CD4-positive, CD25-positive, alpha-beta regulatory T cell (primary cell): ENCODE measurements at regions not wholly inside any gene's neighbourhood (a gene's known extent, or its start where the extent isn't known, plus 50 kb on each side); places are given as distances from the start of the nearest gene placed in this dataset.

ENCODE experiments used
- ATAC-seq, 2 donors: fragments of 150-1000 bp; cut with Tn5 transposase; one replicate each; pipeline ENCODE4 v1.10.0; 2021; ENCODE audit warnings: low read depth in 2 of 2, moderate number of reproducible peaks in 2 of 2, moderate library complexity in 1 of 2
- DNase-seq, 3 donors: peaks; one replicate each; pipeline versions ENCODE4 v3.0.0 to v3.0.0-alpha.2; 2012 to 2022; ENCODE audit warnings: mixed read lengths in 1 of 3
- H3K27ac ChIP-seq: one replicate; pipeline ENCODE4 v1.7.0; 2013; ENCODE audit warnings: mild to moderate bottlenecking, low read length; ENCODE audit not compliant: insufficient read depth, poor library complexity, severe bottlenecking
- H3K27me3 ChIP-seq: one replicate; pipeline ENCODE4 v1.7.0; 2013; ENCODE audit warnings: low read length; ENCODE audit not compliant: control insufficient read depth, insufficient read depth
- H3K36me3 ChIP-seq: one replicate; pipeline ENCODE4 v1.7.0; 2013; ENCODE audit warnings: mild to moderate bottlenecking, low read length, moderate library complexity; ENCODE audit not compliant: control insufficient read depth, insufficient read depth
- H3K4me1 ChIP-seq: 2 replicates; pipeline ENCODE4 v1.7.0; 2013; ENCODE audit warnings: mild to moderate bottlenecking, low read length; ENCODE audit not compliant: insufficient read depth, control insufficient read depth, poor library complexity, severe bottlenecking
- H3K4me3 ChIP-seq: one replicate; pipeline ENCODE4 v1.7.0; 2013; ENCODE audit warnings: low read depth, mild to moderate bottlenecking, low read length, moderate library complexity
- H3K9me3 ChIP-seq, 2 experiments: 1 replicate in 1 of 2; 2 replicates in 1 of 2; pipeline ENCODE4 v1.7.0; 2013; ENCODE audit warnings: low read length in 2 of 2, mild to moderate bottlenecking in 1 of 2, moderate library complexity in 1 of 2; ENCODE audit not compliant: control insufficient read depth in 2 of 2
- H3K27ac Mint-ChIP-seq, 3 donors: one replicate each; pipeline ENCODE4 v1.8.0; 2020 to 2022; ENCODE audit warnings: mild to moderate bottlenecking in 3 of 3, mixed read lengths in 3 of 3, moderate library complexity in 2 of 3
- H3K27me3 Mint-ChIP-seq: one replicate; pipeline ENCODE4 v1.8.0; 2022; ENCODE audit warnings: mild to moderate bottlenecking, mixed read lengths
- H3K36me3 Mint-ChIP-seq: one replicate; pipeline ENCODE4 v1.8.0; 2020; ENCODE audit warnings: mixed read lengths
- H3K4me1 Mint-ChIP-seq, 4 donors: one replicate each; pipeline ENCODE4 v1.8.0; 2020 to 2022; ENCODE audit warnings: mixed read lengths in 4 of 4, mild to moderate bottlenecking in 1 of 4
- H3K4me3 Mint-ChIP-seq, 4 donors: one replicate each; pipeline ENCODE4 v1.8.0; 2020 to 2022; ENCODE audit warnings: mild to moderate bottlenecking in 4 of 4, mixed read lengths in 4 of 4, moderate library complexity in 3 of 4
- H3K9me3 Mint-ChIP-seq, 7 donors: one replicate each; pipeline ENCODE4 v1.8.0; 2020 to 2022; ENCODE audit warnings: mixed read lengths in 7 of 7, mild to moderate bottlenecking in 3 of 7, moderate library complexity in 2 of 7

DNA sequence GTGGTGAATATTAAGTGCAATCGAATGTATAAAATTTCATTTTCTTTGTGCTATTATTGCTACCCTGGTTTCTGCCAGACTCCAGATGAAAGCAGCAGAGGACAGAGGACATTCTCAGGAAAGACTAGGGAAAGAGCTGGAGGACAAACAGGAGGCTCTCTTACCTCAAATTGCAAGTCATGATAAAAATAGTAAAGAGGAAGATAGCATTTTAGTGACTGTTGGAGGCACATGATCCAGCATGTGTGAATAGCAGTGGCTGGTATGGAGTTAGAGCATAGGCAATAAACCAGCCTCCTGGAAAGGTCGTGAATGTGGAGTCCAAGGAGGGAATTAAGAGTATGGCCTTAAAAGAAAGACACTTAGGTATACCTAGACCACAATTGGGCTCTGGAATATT lies 1040.0 kb downstream of the STPG2 start:
- Mint-ChIP-seq H3K27me3 (no peaks in the 10 kb centered on the region), H3K36me3 (no peaks in the 10 kb centered on the region), H3K4me1 (no peaks in the 10 kb centered on the region), H3K4me3 (peak overlapping the region in 1 of 4 donors; percentile 7), H3K27ac (no peak overlapping the region), H3K9me3 (peaks cover 0 to 6% (median 4%) of the 10 kb centered on the region in 7 donors)
- H3K27ac ChIP-seq: no peak overlapping the region
- DNase-seq: no peak
- no peak for ATAC-seq
- no peaks in the 10 kb centered on the region for H3K9me3 ChIP-seq
- H3K4me3 ChIP-seq: no peak overlapping the region
- H3K27me3 ChIP-seq: no peaks in the 10 kb centered on the region
- H3K36me3 ChIP-seq: no peaks in the 10 kb centered on the region
- H3K4me1 ChIP-seq: no peaks in the 10 kb centered on the region

DNA sequence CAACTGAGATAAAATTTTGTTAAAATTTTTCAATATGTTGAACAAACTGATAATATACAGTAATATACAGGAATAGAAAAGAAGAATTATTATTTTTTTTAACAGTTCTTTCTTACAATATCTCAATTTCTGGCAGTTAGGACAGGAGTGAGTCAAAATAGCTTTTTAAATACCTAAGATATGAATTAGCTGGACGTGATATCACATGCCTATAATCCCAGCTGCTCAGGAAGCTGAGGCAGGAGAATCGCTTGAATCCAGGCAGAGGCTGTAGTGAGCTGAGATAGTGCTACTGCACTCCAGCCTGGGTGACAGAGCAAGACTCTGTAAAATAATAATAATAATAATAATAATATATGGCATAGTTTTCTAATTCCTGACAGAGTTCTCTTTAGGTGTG lies 1039.3 kb downstream of the STPG2 start:
- Mint-ChIP-seq H3K4me3 (no peak overlapping the region), H3K27me3 (no peaks in the 10 kb centered on the region), H3K27ac (no peak overlapping the region), H3K4me1 (no peaks in the 10 kb centered on the region), H3K36me3 (no peaks in the 10 kb centered on the region), H3K9me3 (peaks cover 0 to 6% (median 4%) of the 10 kb centered on the region in 7 donors)
- no peak overlapping the region for H3K27ac ChIP-seq
- H3K9me3 ChIP-seq: no peaks in the 10 kb centered on the region
- no peak overlapping the region for H3K4me3 ChIP-seq
- H3K4me1 ChIP-seq: no peaks in the 10 kb centered on the region
- no peak for ATAC-seq
- no peaks in the 10 kb centered on the region for H3K36me3 ChIP-seq
- no peaks in the 10 kb centered on the region for H3K27me3 ChIP-seq
- no peak for DNase-seq

DNA sequence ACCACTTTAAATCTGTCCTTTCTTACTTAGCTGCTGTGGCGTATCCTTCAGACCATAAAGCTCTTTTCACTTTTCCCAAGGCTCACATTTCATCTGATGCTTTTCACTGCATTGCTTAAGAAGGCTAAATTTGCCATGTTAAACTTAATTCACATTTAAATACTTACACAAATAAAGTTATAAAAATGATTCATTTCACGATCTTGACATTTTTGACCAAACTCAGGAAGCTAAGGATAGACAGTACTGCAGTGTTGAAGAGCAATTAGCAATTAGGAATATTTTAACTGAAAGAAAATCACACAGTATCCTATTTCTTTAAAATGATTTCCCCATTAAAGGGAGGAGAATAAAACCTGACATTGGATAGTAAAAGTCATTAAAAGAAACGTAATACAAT lies 1038.6 kb downstream of the STPG2 start:
- ATAC-seq: no peak
- Mint-ChIP-seq H3K4me1 (no peaks in the 10 kb centered on the region), H3K27me3 (no peaks in the 10 kb centered on the region), H3K36me3 (no peaks in the 10 kb centered on the region), H3K27ac (peak overlapping the region in 1 of 3 donors; percentile 26), H3K4me3 (no peak overlapping the region), H3K9me3 (peaks cover 0 to 6% (median 4%) of the 10 kb centered on the region in 7 donors)
- Histone ChIP-seq H3K9me3 (no peaks in the 10 kb centered on the region), H3K27ac (no peak overlapping the region), H3K27me3 (no peaks in the 10 kb centered on the region), H3K4me3 (no peak overlapping the region), H3K4me1 (no peaks in the 10 kb centered on the region), H3K36me3 (no peaks in the 10 kb centered on the region)
- no peak for DNase-seq

DNA sequence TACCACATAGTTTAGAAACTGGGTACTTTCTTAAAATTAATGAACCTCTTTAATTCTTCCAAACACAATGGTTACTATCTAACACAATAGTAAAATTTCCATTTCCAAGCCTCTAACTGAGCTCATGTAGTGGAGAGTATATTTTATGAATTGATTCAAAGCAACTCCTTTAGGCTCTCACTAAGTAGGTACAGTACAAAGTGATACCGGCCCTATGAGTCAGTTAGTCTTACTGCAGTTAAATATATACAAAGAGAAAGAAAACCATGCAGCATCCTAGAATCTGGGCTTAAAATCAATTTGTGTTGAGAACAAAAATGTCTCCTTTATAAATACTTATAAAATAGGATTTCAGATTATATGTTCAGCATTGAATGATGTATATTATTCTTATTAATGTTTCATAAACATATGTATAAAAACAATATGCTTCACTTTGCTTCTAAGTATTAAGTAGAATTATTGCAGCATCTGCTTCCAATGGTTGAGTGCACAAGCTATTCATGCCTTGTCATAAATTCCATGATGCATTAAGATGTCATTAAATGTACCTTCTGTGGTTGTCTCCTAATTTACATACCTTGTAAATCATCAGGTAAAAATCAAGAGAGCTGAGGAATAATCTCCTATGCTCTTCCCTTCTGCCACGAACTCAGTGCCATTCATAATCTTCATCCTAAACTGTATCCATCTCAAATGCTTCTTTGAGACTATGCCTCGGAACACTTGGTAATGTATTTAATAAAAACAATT lies 1037.8 kb downstream of the STPG2 start:
- Mint-ChIP-seq H3K9me3 (peaks cover 0 to 10% (median 4%) of the 10 kb centered on the region in 7 donors), H3K4me3 (no peak overlapping the region), H3K4me1 (no peaks in the 10 kb centered on the region), H3K27ac (no peak overlapping the region), H3K27me3 (no peaks in the 10 kb centered on the region), H3K36me3 (no peaks in the 10 kb centered on the region)
- H3K27ac ChIP-seq: no peak overlapping the region
- H3K27me3 ChIP-seq: no peaks in the 10 kb centered on the region
- ATAC-seq (no peak), DNase-seq (no peak)
- H3K9me3 ChIP-seq: no peaks in the 10 kb centered on the region
- H3K36me3 ChIP-seq: no peaks in the 10 kb centered on the region
- no peaks in the 10 kb centered on the region for H3K4me1 ChIP-seq
- no peak overlapping the region for H3K4me3 ChIP-seq

DNA sequence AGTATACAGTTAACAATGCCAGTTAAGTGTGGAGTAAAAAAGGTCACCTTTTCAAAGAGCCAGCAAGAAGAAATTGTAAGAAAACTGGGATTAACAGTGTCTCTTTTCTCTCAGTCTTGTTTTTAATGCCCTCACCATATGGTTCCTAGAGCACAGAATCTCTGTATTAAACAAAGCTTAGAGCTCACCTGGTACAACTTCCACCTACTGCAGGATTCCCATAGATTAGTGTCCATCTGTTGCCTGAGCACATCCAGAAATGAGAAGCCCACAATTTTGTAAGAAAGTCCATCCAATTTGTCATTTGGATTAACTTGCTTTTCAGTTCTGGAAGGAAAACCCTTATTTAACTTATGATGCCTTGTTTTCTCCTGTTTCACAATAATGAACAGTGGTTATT lies 1037.1 kb downstream of the STPG2 start:
- no peaks in the 10 kb centered on the region for H3K4me1 ChIP-seq
- H3K27me3 ChIP-seq: no peaks in the 10 kb centered on the region
- Mint-ChIP-seq H3K4me3 (no peak overlapping the region), H3K4me1 (no peaks in the 10 kb centered on the region), H3K9me3 (peaks cover 0 to 11% (median 4%) of the 10 kb centered on the region in 7 donors), H3K27ac (no peak overlapping the region), H3K36me3 (no peaks in the 10 kb centered on the region), H3K27me3 (no peaks in the 10 kb centered on the region)
- no peaks in the 10 kb centered on the region for H3K9me3 ChIP-seq
- DNase-seq (no peak), ATAC-seq (no peak)
- no peak overlapping the region for H3K27ac ChIP-seq
- H3K4me3 ChIP-seq: no peak overlapping the region
- no peaks in the 10 kb centered on the region for H3K36me3 ChIP-seq

DNA sequence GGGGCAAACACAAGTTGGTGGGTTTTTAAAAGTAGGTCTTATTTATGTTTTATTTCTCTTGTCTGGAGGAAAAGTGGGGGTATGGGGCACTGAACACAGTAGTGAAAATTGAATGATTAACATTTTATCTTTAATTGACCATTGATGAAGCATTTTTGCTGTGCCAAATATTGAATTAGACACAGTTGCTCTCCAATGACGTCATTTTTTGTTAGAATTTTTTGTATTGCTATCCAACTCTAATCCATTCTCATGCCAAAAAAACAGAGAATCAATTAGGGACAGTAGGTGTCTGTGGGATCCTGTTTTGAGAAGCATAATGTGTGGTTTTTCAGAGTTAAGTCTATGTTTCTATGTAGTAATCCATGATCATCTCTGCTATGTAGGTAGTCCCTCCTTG lies 1032.8 kb downstream of the STPG2 start:
- Histone ChIP-seq H3K27ac (no peak overlapping the region), H3K36me3 (no peaks in the 10 kb centered on the region), H3K4me1 (no peaks in the 10 kb centered on the region), H3K4me3 (no peak overlapping the region), H3K27me3 (no peaks in the 10 kb centered on the region), H3K9me3 (no peaks in the 10 kb centered on the region)
- H3K9me3 Mint-ChIP-seq: peaks cover 0 to 6% (median 2%) of the 10 kb centered on the region in 7 donors
- no peak overlapping the region for H3K4me3 Mint-ChIP-seq
- H3K36me3 Mint-ChIP-seq: no peaks in the 10 kb centered on the region
- ATAC-seq (no peak), DNase-seq (no peak)
- no peaks in the 10 kb centered on the region for H3K27me3 Mint-ChIP-seq
- H3K4me1 Mint-ChIP-seq: no peaks in the 10 kb centered on the region
- H3K27ac Mint-ChIP-seq: peak overlapping the region in 1 of 3 donors; percentile 89

DNA sequence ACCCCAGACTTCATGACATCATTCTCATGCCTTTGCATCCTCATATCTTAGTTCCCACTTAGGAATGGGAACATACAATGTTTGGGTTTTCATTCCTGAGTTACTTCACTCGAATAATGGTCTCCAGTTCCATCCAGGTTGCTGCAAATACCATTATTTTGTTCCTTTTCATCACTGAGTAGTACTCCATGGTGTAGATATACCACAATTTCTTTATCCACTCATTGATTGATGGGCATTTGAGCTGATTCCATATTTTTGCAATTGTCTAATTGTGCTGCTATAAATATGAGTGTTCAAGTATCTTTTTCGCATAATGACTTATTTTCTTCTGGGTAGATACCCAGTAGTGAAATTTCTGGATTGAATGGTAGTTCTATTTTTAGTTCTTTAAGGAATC lies 1026.8 kb downstream of the STPG2 start:
- no peak overlapping the region for H3K27ac ChIP-seq
- Mint-ChIP-seq H3K4me3 (no peak overlapping the region), H3K4me1 (no peaks in the 10 kb centered on the region), H3K27ac (no peak overlapping the region), H3K9me3 (peaks cover 0 to 22% (median 5%) of the 10 kb centered on the region in 7 donors), H3K36me3 (no peaks in the 10 kb centered on the region), H3K27me3 (no peaks in the 10 kb centered on the region)
- no peaks in the 10 kb centered on the region for H3K27me3 ChIP-seq
- ATAC-seq: no peak
- H3K36me3 ChIP-seq: no peaks in the 10 kb centered on the region
- H3K4me1 ChIP-seq: no peaks in the 10 kb centered on the region
- no peak overlapping the region for H3K4me3 ChIP-seq
- DNase-seq: no peak
- no peaks in the 10 kb centered on the region for H3K9me3 ChIP-seq

DNA sequence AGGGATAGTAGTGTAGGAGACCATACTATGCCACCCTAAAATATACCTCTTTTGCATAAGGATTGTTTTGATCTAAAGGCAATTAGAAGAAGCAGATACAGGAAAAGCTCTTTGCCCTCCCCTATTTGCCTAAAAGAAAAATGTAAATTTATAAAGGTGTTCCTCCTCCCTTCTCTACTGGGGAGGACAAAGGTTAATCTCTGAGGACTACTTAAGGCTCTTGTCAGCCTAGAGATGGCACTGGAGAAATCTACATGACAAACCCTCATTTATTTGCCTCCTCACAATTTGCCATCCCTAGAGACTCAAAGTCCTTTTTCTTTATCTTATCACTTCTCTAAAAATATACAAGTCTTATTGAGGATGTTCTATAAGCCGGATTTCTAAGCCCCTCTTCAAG lies 1021.8 kb downstream of the STPG2 start:
- H3K4me1 Mint-ChIP-seq: no peaks in the 10 kb centered on the region

More for the DNA sequence above, 1021.8 kb downstream of the STPG2 start:
- Histone ChIP-seq H3K27ac (no peak overlapping the region), H3K4me3 (no peak overlapping the region), H3K36me3 (no peaks in the 10 kb centered on the region), H3K4me1 (no peaks in the 10 kb centered on the region), H3K27me3 (no peaks in the 10 kb centered on the region), H3K9me3 (no peaks in the 10 kb centered on the region)
- no peaks in the 10 kb centered on the region for H3K27me3 Mint-ChIP-seq
- no peak overlapping the region for H3K27ac Mint-ChIP-seq
- peaks cover 0 to 36% (median 2%) of the 10 kb centered on the region in 7 donors for H3K9me3 Mint-ChIP-seq
- no peaks in the 10 kb centered on the region for H3K36me3 Mint-ChIP-seq
- H3K4me3 Mint-ChIP-seq: no peak overlapping the region
- ATAC-seq: no peak
- no peak for DNase-seq
